ENCODE measurements at regions not wholly inside any gene's neighbourhood (a gene's known extent, or its start where the extent isn't known, plus 50 kb on each side); places are given as distances from the start of the nearest gene placed in this dataset.

- Histone ChIP-seq H3K27me3 (replicated peaks in 1 of 7) (no peaks in the 10 kb centered on the region), H3K9me3 (no peaks in the 10 kb centered on the region), H3K4me3 (no peak overlapping the region), H3K36me3 (no peaks in the 10 kb centered on the region), H3K27ac (no peak overlapping the region), H3K4me1 (no peaks in the 10 kb centered on the region)
- intact Hi-C loops (cut with DNase I; ENCODE audit: low total_unique reads): no loop called here
- DNase-seq: no peak
- 92 to 93% (median 92%) methylated on average over 2 of the region's 2 CpGs for WGBS, 5 donors
- TF ChIP-seq POLR2A (IDR thresholded peaks at IDR 0.05): no peak
Observed at GRCh38 chr2:19732255-19732654, 169.5 kb downstream of the TTC32 start.

- 72 to 88% (median 81%) methylated on average over 2 of the region's 2 CpGs for WGBS, 5 donors
- intact Hi-C loops (cut with DNase I; ENCODE audit: low total_unique reads): no loop called here
- Histone ChIP-seq H3K36me3 (no peaks in the 10 kb centered on the region), H3K27me3 (replicated peaks in 1 of 7) (no peaks in the 10 kb centered on the region), H3K9me3 (no peaks in the 10 kb centered on the region), H3K27ac (no peak overlapping the region), H3K4me1 (no peaks in the 10 kb centered on the region), H3K4me3 (no peak overlapping the region)
- TF ChIP-seq CTCF (IDR thresholded peaks at IDR 0.05 in 8 of 11, conservative IDR thresholded peaks at IDR 0.05 in 3 of 11): no peak
- TF ChIP-seq POLR2A (IDR thresholded peaks at IDR 0.05): no peak
- TF ChIP-seq POLR2AphosphoS5 (IDR thresholded peaks at IDR 0.05): no peak
- DNase-seq: no peak
Observed at GRCh38 chr2:19731515-19731914, 170.3 kb downstream of the TTC32 start.

GRCh38 chr2:19731037-19731436 is 170.7 kb downstream of the TTC32 start:
- DNase-seq: no peak
- no peak for TF ChIP-seq CTCF (IDR thresholded peaks at IDR 0.05 in 8 of 11, conservative IDR thresholded peaks at IDR 0.05 in 3 of 11)
- TF ChIP-seq POLR2A (IDR thresholded peaks at IDR 0.05): no peak
- no peak for TF ChIP-seq POLR2AphosphoS5 (IDR thresholded peaks at IDR 0.05)
- Histone ChIP-seq H3K36me3 (no peaks in the 10 kb centered on the region), H3K27me3 (replicated peaks in 1 of 7) (no peaks in the 10 kb centered on the region), H3K4me3 (no peak overlapping the region), H3K4me1 (no peaks in the 10 kb centered on the region), H3K27ac (no peak overlapping the region), H3K9me3 (no peaks in the 10 kb centered on the region)
- 59 to 85% (median 60%) methylated on average over 3 of the region's 3 CpGs for WGBS, 5 donors
- intact Hi-C loops (cut with DNase I; ENCODE audit: low total_unique reads): no loop called here

- 82 to 90% (median 86%) methylated on average over 8 of the region's 8 CpGs for WGBS, 5 donors
- intact Hi-C loops (cut with DNase I; ENCODE audit: low total_unique reads): no loop called here
- Histone ChIP-seq H3K4me1 (no peaks in the 10 kb centered on the region), H3K27me3 (replicated peaks in 1 of 7) (no peaks in the 10 kb centered on the region), H3K36me3 (no peaks in the 10 kb centered on the region), H3K9me3 (no peaks in the 10 kb centered on the region), H3K27ac (no peak overlapping the region), H3K4me3 (no peak overlapping the region)
- no peak for TF ChIP-seq POLR2A (IDR thresholded peaks at IDR 0.05)
- no peak for TF ChIP-seq POLR2AphosphoS5 (IDR thresholded peaks at IDR 0.05)
- no peak for TF ChIP-seq CTCF (IDR thresholded peaks at IDR 0.05 in 8 of 11, conservative IDR thresholded peaks at IDR 0.05 in 3 of 11)
- no peak for DNase-seq
Observed at GRCh38 chr2:19728125-19728524, 173.7 kb downstream of the TTC32 start.

- intact Hi-C loops (cut with DNase I; ENCODE audit: low total_unique reads): no loop called here
- 70 to 88% (median 73%) methylated on average over 4 of the region's 4 CpGs for WGBS, 5 donors
- Histone ChIP-seq H3K9me3 (no peaks in the 10 kb centered on the region), H3K36me3 (no peaks in the 10 kb centered on the region), H3K27ac (no peak overlapping the region), H3K4me1 (no peaks in the 10 kb centered on the region), H3K4me3 (no peak overlapping the region), H3K27me3 (replicated peaks in 1 of 7) (no peaks in the 10 kb centered on the region)
- no peak for TF ChIP-seq CTCF (IDR thresholded peaks at IDR 0.05 in 8 of 11, conservative IDR thresholded peaks at IDR 0.05 in 3 of 11)
- no peak for TF ChIP-seq POLR2A (IDR thresholded peaks at IDR 0.05)
- TF ChIP-seq POLR2AphosphoS5 (IDR thresholded peaks at IDR 0.05): no peak
- no peak for DNase-seq
Observed at GRCh38 chr2:19725392-19725791, 176.4 kb downstream of the TTC32 start.
